Endothelial cell of umbilical vein (primary cell): ENCODE measurements at regions not wholly inside any gene's neighbourhood (a gene's known extent, or its start where the extent isn't known, plus 50 kb on each side); places are given as distances from the start of the nearest gene placed in this dataset.

ENCODE experiments used
- BruUV-seq: library from RNA; stranded (reverse); fragments of 400-500 nt; replicated peaks from 2 replicates; lab custom pipeline; 2021; lab: Mats Ljungman, UMichigan
- CTCF ChIA-PET: fragments of 300-600, 350-600 bp; sonication (Branson Sonifier 250); formaldehyde crosslinking; loops from one replicate; lab custom pipeline; 2021; ENCODE audit warnings: antibody characterized with exemption, inconsistent platforms; lab: Charles Lee
- POLR2A ChIA-PET: fragments of 300-600, 350-600 bp; sonication (Branson Sonifier 250); formaldehyde crosslinking; loops from one replicate; lab custom pipeline; 2021; ENCODE audit warnings: antibody characterized with exemption, inconsistent platforms; lab: Charles Lee
- DNase-seq: peaks from one replicate; pipeline ENCODE4 v3.0.0-alpha.2; 2011; ENCODE audit warnings: low read depth, low spot score
- FAIRE-seq: peaks from 2 replicates; lab custom pipeline; 2011; peaks lifted over from hg19 to GRCh38; lab: Jason Lieb, UNC
- H2AFZ ChIP-seq: 2 replicates; pipeline ENCODE4 v1.6.0; 2012; ENCODE audit warnings: low read depth, low read length, control low read depth, inconsistent platforms
- H3K27ac ChIP-seq: 2 replicates; pipeline ENCODE4 v1.5.1; 2011; ENCODE audit warnings: low read depth, mild to moderate bottlenecking, control low read depth, low read length, moderate library complexity; ENCODE audit not compliant: insufficient read depth
- H3K27me3 ChIP-seq, 2 experiments: 2 replicates each; pipeline versions ENCODE4 v1.6.0 to v1.6.1; 2011; ENCODE audit warnings: low read length in 2 of 2, mixed read lengths in 1 of 2; ENCODE audit not compliant: control insufficient read depth in 2 of 2, insufficient read depth in 2 of 2
- H3K36me3 ChIP-seq, 2 experiments: 2 replicates in 1 of 2; 3 replicates in 1 of 2; pipeline ENCODE4 v1.5.1; 2011; ENCODE audit warnings: low read length in 2 of 2, mild to moderate bottlenecking in 1 of 2, moderate library complexity in 1 of 2; ENCODE audit not compliant: control insufficient read depth in 2 of 2, insufficient read depth in 2 of 2; ENCODE audit errors: extremely low read depth in 1 of 2
- H3K4me1 ChIP-seq: 3 replicates; pipeline ENCODE4 v1.5.1; 2011; ENCODE audit warnings: mild to moderate bottlenecking, low read length; ENCODE audit not compliant: control insufficient read depth, insufficient read depth; ENCODE audit errors: extremely low read depth
- H3K4me2 ChIP-seq: 2 replicates; pipeline ENCODE4 v1.6.1; 2011; ENCODE audit warnings: low read length, control low read depth, mixed read lengths; ENCODE audit not compliant: insufficient read depth
- H3K4me3 ChIP-seq, 3 experiments: fragments of 200-600 bp in 1 of 3; sonication (generic), shearing (Covaris generic) in 1 of 3; replicated peaks in 1 of 3; 2 replicates each; pipeline ENCODE4 v1.5.1; 2011 to 2016; ENCODE audit warnings: control low read depth in 3 of 3, low read length in 3 of 3, mild to moderate bottlenecking in 2 of 3, inconsistent platforms in 1 of 3, low read depth in 1 of 3, moderate library complexity in 1 of 3; ENCODE audit not compliant: insufficient read depth in 1 of 3
- H3K79me2 ChIP-seq: 2 replicates; pipeline ENCODE4 v1.6.0; 2012; ENCODE audit warnings: low read length, inconsistent platforms; ENCODE audit not compliant: control insufficient read depth, insufficient read depth
- H3K9ac ChIP-seq: replicated peaks from 2 replicates; pipeline ENCODE3; 2011; ENCODE audit warnings: low read length, control low read depth; ENCODE audit not compliant: insufficient read depth; ENCODE audit errors: extremely low read depth
- H3K9me1 ChIP-seq: replicated peaks from 3 replicates; pipeline ENCODE4 v1.6.0; 2011; ENCODE audit warnings: mild to moderate bottlenecking, low read length; ENCODE audit not compliant: control insufficient read depth, insufficient read depth; ENCODE audit errors: extremely low read depth
- H3K9me3 ChIP-seq: replicated peaks from 2 replicates; pipeline ENCODE4 v1.5.1; 2012; ENCODE audit warnings: low read length, inconsistent platforms; ENCODE audit not compliant: control insufficient read depth, insufficient read depth
- H4K20me1 ChIP-seq: replicated peaks from 2 replicates; pipeline ENCODE3; 2011; ENCODE audit warnings: mild to moderate bottlenecking, low read length; ENCODE audit not compliant: control insufficient read depth, insufficient read depth; ENCODE audit errors: extremely low read depth
- CTCF ChIP-seq, 2 donors: IDR thresholded peaks; 1 replicate in 1 of 2; 2 replicates in 1 of 2; pipeline ENCODE4 v1.5.1; 2011; ENCODE audit warnings: low read length in 2 of 2, mild to moderate bottlenecking in 2 of 2, moderate library complexity in 2 of 2, control low read depth in 1 of 2, inconsistent platforms in 1 of 2, low read depth in 1 of 2; ENCODE audit not compliant: insufficient read depth in 1 of 2; ENCODE audit errors: extremely low read depth in 1 of 2
- EZH2 ChIP-seq: IDR thresholded peaks from 2 replicates; pipeline ENCODE4 v1.6.1; 2012; ENCODE audit warnings: borderline replicate concordance, low read depth, mild to moderate bottlenecking, moderate library complexity, low read length, inconsistent platforms; ENCODE audit not compliant: severe bottlenecking
- FOS ChIP-seq: IDR thresholded peaks from 2 replicates; pipeline ENCODE4 v1.6.1; 2011; ENCODE audit warnings: mild to moderate bottlenecking, low read length, moderate library complexity, borderline replicate concordance; ENCODE audit not compliant: insufficient read depth
- GATA2 ChIP-seq: IDR thresholded peaks from 2 replicates; pipeline ENCODE4 v1.7.0; 2011; ENCODE audit warnings: low read depth, mild to moderate bottlenecking, moderate library complexity, mixed read lengths, low read length; ENCODE audit not compliant: insufficient read length, insufficient read depth
- JUN ChIP-seq: IDR thresholded peaks from 2 replicates; pipeline ENCODE4 v1.6.1; 2011; ENCODE audit warnings: borderline replicate concordance, low read depth; ENCODE audit not compliant: insufficient read length, insufficient read depth
- MYC ChIP-seq: IDR thresholded peaks from one replicate; pipeline ENCODE4 v1.6.1; 2011; ENCODE audit warnings: mild to moderate bottlenecking, low read depth, low read length
- POLR2A ChIP-seq: IDR thresholded peaks from 2 replicates; pipeline ENCODE4 v1.6.1; 2012; ENCODE audit warnings: low read depth, mild to moderate bottlenecking, control low read depth, low read length
- POLR2AphosphoS5 ChIP-seq: IDR thresholded peaks from 2 replicates; pipeline ENCODE4 v1.6.1; 2012; ENCODE audit warnings: low read depth, mild to moderate bottlenecking, control low read depth, low read length, moderate library complexity; ENCODE audit not compliant: insufficient read depth
- dilution Hi-C: fragments of 300-500 bp; cut with MboI; formaldehyde crosslinking; loops from one replicate; pipeline ENCODE4 v1.15.0; 2019; ENCODE audit warnings: low sequenced_read_pairs; ENCODE audit not compliant: extremely low pct_ligation_motif_present
- intact Hi-C: fragments of 100-400 bp; cut with micrococcal nuclease; formaldehyde crosslinking; loops from one replicate; pipeline ENCODE4 v1.10.0; 2022
- TF ChIP-seq, protein P1 (sequence below): IDR thresholded peaks from 2 replicates; pipeline ENCODE4 v1.6.1; 2011; ENCODE audit not compliant: insufficient read depth, insufficient read length

DNA sequence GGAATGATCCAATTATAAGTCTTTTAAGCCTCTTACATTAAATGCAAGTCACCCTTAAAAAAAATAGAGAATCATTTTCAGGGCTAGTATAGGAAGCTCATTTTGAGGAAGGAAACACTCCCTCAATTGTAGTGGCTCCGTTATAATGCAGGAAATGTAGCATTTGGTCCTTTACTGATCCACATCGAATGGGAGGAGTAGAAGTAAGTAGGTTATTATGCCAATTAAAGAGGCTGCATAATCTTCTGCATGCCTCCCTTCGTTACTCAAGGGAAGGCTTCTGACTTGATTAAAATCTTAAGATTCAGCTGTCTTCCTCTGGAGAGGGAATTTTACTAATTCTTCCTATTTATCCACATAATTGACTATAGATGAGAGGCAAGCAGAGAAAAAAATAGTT, 579.2 kb upstream of the COX7C start:
- dilution Hi-C loops (no loop called here), intact Hi-C loops (no loop called here)
- Histone ChIP-seq H3K36me3 (no peaks in the 10 kb centered on the region), H3K9ac (no peak overlapping the region), H2AFZ (no peak overlapping the region), H3K79me2 (no peaks in the 10 kb centered on the region), H3K9me3 (no peaks in the 10 kb centered on the region), H3K4me1 (no peaks in the 10 kb centered on the region), H3K27ac (no peak overlapping the region), H4K20me1 (no peaks in the 10 kb centered on the region), H3K9me1 (no peaks in the 10 kb centered on the region), H3K27me3 (no peaks in the 10 kb centered on the region), H3K4me2 (no peak overlapping the region), H3K4me3 (no peak overlapping the region)
- no peak for TF ChIP-seq GATA2
- TF ChIP-seq POLR2A = no peak
- no peak for TF ChIP-seq JUN
- TF ChIP-seq, protein P1, sequence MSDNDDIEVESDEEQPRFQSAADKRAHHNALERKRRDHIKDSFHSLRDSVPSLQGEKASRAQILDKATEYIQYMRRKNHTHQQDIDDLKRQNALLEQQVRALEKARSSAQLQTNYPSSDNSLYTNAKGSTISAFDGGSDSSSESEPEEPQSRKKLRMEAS = no peak
- no peak for TF ChIP-seq FOS
- no peak for TF ChIP-seq POLR2AphosphoS5
- TF ChIP-seq MYC = no peak
- TF ChIP-seq EZH2 = no peak
- ChIA-PET POLR2A (no interaction called here), CTCF (no interaction called here)
- FAIRE-seq (no peak), DNase-seq (no peak)
- no TSS peak for BruUV-seq

- Histone ChIP-seq H4K20me1 (no peaks in the 10 kb centered on the region), H3K79me2 (no peaks in the 10 kb centered on the region), H3K9me3 (peaks cover 2% of the 10 kb centered on the region), H3K4me1 (no peaks in the 10 kb centered on the region), H3K4me2 (no peak overlapping the region), H3K27me3 (no peaks in the 10 kb centered on the region), H3K9ac (no peak overlapping the region), H3K36me3 (no peaks in the 10 kb centered on the region), H3K27ac (no peak overlapping the region), H3K4me3 (no peak overlapping the region), H3K9me1 (no peaks in the 10 kb centered on the region), H2AFZ (no peak overlapping the region)
- DNase-seq (no peak), FAIRE-seq (no peak)
- ChIA-PET POLR2A (no interaction called here), CTCF (no interaction called here)
- BruUV-seq = no TSS peak
- no peak for TF ChIP-seq FOS
- no peak for TF ChIP-seq MYC
- TF ChIP-seq JUN = no peak
- TF ChIP-seq CTCF (IDR thresholded peaks at IDR 0.05; ENCODE audit: extremely low read depth in 1 of 2, insufficient read depth in 1 of 2, low read depth in 1 of 2, low read length in 2 of 2) = no peak
- no peak for TF ChIP-seq POLR2A
- TF ChIP-seq POLR2AphosphoS5 = no peak
- no peak for TF ChIP-seq EZH2
- TF ChIP-seq GATA2 = no peak
- TF ChIP-seq, protein P1 = no peak
- dilution Hi-C loops (no loop called here), intact Hi-C loops (no loop called here)
Measured at GRCh38 chr5:86039351-86039750, 578.4 kb upstream of the COX7C start.
